HG03025 (cell line): ENCODE measurements at regions not wholly inside any gene's neighbourhood (a gene's known extent, or its start where the extent isn't known, plus 50 kb on each side); places are given as distances from the start of the nearest gene placed in this dataset.

Experiments
- ATAC-seq: cut with Tn5 transposase; IDR thresholded peaks from one replicate; pipeline ENCODE4 v1.9.1; 2021; ENCODE audit warnings: mild to moderate bottlenecking, moderate library complexity; ENCODE audit not compliant: unreplicated experiment, low FRiP score

DNA sequence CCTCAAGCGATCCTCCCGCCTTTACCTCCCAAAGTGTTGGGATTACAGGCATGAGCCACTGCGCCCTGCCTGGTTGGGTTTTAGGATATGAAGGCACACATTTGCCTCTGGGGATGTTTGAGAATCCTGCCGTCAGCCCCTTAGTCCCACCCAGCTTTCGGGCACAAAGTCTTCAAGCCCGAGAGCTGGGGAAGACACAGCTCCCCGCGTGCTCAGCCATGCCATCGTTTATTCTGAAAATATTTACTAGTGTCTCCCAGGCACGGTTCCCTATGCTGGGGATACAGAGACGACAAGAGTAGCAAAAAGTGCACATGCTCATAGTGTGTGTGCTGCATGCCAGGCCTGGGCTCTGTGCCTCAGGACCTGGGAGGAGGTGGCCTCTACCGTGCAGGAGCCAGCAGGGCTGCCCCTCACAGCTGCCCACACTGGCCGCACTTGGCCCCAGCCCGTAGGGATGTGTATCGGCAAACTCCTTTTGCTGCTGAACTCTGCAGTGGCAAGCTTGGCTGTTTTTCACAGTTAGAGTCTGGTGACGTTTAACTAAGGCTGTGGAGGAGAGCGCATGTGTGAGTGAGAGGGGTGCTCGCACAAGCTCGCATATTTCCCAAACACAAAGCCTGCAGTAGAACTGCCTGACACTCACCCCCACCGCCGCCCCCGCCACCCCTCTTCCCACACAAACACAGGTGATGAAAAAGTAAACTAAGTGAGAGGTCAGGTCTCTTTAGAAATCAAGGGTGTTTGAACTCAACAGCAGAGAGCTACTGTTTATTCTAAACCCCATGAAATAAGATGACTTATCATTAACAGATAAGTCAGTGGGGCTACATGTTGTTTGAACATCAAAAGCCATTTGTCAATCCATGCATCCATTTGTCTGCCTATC, 266.4 kb downstream of the MRTFB start:
- ATAC-seq, result no peak

DNA sequence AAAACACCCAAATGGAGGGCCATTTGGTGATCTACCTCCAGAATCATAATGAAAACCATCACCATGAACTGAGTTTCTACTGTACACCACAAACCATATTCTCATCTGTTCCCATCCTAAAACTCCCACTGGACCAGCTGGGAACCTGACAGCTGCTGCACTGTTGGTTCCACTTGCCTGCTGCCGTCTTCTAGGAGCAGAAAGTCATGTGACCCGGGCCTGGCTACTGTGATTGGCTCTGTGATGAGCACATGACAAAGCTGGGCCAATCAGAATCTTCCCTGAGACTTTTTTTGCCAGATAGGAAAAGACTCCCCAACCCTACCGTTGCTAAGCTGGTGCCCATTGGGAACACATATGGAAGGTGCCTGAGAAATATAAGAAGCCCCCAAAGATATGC, 264.2 kb downstream of the MRTFB start:
- ATAC-seq, result no peak

DNA sequence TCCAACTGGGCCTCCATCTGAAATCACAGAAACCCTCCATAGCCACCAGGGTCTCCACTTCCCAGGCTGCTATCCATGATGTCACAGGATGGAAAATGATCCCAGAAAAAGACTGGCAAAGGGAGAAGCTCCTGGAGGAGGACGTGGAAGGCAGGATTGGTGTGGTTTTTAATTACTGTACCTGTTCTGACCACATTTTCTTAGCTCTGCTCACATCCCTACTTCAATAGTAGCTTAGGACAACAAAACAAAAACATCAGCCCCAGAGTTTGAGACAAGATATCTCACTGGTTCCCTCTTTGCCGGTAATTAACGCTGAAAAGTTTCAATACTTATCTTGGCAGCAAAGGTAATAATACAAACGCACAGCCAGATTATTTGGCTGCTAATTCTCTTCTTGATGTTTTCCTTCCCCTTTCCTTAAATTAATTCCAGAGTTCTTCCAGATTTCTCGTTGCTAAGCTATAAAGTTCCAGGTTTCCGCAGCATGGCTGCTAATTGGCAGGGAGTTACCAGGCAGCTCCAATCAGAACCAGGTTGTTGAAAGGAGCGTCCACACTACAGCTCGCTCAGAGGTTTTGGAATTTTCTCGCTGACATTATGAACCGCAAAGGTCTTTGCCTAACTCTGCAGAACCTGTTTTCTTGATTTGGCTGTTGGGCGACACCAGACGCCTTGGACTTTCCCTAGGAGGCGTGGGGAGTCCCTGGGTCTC, 263.4 kb downstream of the MRTFB start:
- ATAC-seq, result no peak

DNA sequence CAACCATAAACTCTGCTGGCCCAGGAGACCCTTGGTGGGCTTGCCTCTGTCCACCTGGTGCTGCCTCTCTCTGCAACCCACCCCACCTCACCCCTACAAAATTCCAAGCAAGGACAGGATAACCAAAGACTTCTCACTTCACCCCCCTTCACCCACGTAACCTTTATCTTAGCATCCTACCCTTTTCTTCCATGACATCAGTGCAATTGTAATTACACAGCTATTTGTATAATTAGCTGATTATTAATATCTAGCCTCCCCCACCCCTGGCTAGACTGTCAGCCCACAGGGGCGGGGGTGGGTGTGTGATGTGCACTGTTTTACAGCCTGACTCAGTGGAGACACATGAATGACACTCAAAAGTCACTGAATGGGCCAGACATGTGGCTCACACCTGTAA, 262.2 kb downstream of the MRTFB start:
- ATAC-seq, result no peak

GRCh38 chr16:14331020-14331419, 259.9 kb downstream of the MRTFB start:
- ATAC-seq, result no peak

- ATAC-seq, result no peak
These were observed 258.7 kb downstream of the MRTFB start for GRCh38 chr16:14329727-14330350.

- ATAC-seq, result no peak
These were observed 254.6 kb downstream of the MRTFB start for GRCh38 chr16:14325502-14326401.

DNA sequence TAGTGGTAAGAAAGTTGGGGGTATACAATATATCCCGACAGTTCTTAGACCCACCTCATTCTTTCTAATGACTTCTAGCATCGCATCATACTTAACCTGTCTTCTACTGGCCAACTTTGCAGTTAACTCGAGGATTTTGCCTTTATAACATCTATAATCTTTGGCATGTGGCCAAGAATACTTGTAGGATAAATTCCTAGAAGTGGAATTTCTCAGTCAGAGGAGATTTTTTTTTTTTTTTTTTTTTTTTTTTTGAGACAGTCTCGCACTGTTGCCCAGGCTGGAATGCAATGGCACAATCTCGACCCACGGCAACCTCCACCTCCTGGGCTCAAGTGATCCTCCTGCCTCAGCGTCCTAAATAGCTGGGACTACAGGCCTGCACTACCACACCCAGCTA, 253.5 kb downstream of the MRTFB start:
- no peak for ATAC-seq

GRCh38 chr16:14322186-14322585, 251.1 kb downstream of the MRTFB start:
- ATAC-seq, result no peak

DNA sequence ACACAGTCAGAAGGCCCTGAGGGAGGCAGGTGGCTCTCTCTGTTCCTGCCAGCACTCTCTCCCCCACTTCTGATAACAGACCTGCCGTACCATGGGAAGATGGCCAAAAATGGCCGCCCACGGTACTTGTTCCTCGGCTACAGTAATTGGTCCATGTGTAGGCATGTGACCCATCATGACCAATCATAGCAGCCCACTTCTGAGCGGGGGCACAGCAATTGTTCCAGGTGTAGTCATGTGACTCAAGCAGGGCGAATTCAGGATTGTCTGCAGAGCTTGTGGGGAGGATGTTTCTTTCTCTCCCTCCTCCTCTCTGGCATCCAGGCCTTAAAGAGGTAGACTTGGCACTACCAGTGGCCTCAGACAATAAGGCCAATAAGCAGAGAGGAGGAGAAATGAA, 250.4 kb downstream of the MRTFB start:
- ATAC-seq, result no peak

DNA sequence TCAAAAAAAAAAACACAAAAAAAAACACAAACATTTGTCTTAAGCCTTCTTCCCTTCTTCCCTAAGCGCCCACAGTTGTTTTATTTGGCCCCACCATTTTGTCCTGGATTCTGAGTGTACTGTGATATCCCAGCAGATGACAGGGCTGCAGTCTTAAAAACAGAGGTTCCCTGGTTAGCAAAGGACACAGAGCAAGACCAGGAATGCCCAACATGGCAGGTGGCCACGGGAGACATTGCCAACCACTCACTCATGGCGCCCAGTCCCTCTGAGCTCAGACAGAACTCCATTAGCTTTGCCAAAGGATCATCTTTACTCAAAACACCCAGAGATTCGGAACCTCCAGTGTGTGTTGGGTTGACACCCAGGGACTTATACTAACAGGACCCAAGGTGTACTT, 249.3 kb downstream of the MRTFB start:
- no peak for ATAC-seq
